Stimulated activated CD8-positive, alpha-beta memory T cell treated with anti-CD3 and anti-CD28 coated beads, Interleukin-7, amount 100 ng/mL, for 1 hour (primary cell): ENCODE measurements at regions not wholly inside any gene's neighbourhood (a gene's known extent, or its start where the extent isn't known, plus 50 kb on each side); places are given as distances from the start of the nearest gene placed in this dataset.
"Not testable (repeated sequence)": the region's sequence is repeated elsewhere in the genome, so short reads cannot be mapped to it uniquely, and the experiment has no call there.

Experiments used
- DNase-seq, 2 donors: peaks; one replicate each; pipeline ENCODE4 v3.0.0-alpha.2; 2020; ENCODE audit warnings: low read depth in 2 of 2

GRCh38 chr6:103356531-103356930, 1503.2 kb downstream of the HACE1 start:
- no peak for DNase-seq

GRCh38 chr6:103344554-103345163, 1515.1 kb downstream of the HACE1 start:
- no peak for DNase-seq

GRCh38 chr6:103335412-103335811, 1524.3 kb downstream of the HACE1 start:
- no peak for DNase-seq

- DNase-seq: no peak
Measured at GRCh38 chr6:103326760-103327757, 1532.7 kb downstream of the HACE1 start.

- no peak for DNase-seq
Measured at GRCh38 chr6:103313432-103313831, 1546.3 kb downstream of the HACE1 start.

- DNase-seq: not testable (repeated sequence)
Measured at GRCh38 chr6:103294376-103294775, 1565.3 kb downstream of the HACE1 start.

- DNase-seq: no peak
Measured at GRCh38 chr6:103284835-103285234, 1574.9 kb downstream of the HACE1 start.

- DNase-seq: no peak
Measured at GRCh38 chr6:103280417-103280816, 1579.3 kb downstream of the HACE1 start.

GRCh38 chr6:103277936-103278335, 1581.8 kb downstream of the HACE1 start:
- DNase-seq: no peak

GRCh38 chr6:103273048-103273447, 1586.7 kb downstream of the HACE1 start:
- DNase-seq: no peak

GRCh38 chr6:103269581-103269980, 1590.1 kb downstream of the HACE1 start:
- no peak for DNase-seq

- no peak for DNase-seq
Measured at GRCh38 chr6:103268335-103268734, 1591.4 kb downstream of the HACE1 start.

- DNase-seq: no peak
Measured at GRCh38 chr6:103264020-103264419, 1595.7 kb downstream of the HACE1 start.

- no peak for DNase-seq
Measured at GRCh38 chr6:103255132-103255531, 1604.6 kb downstream of the HACE1 start.

- DNase-seq: no peak
Measured at GRCh38 chr6:103236923-103237322, 1622.8 kb downstream of the HACE1 start.

GRCh38 chr6:103231181-103231580, 1628.5 kb downstream of the HACE1 start:
- no peak for DNase-seq

- no peak for DNase-seq
Measured at GRCh38 chr6:103215847-103216246, 1643.9 kb downstream of the HACE1 start.

- no peak for DNase-seq
Measured at GRCh38 chr6:103210686-103211085, 1649.0 kb downstream of the HACE1 start.

- no peak for DNase-seq
Measured at GRCh38 chr6:103198386-103198785, 1661.3 kb downstream of the HACE1 start.

GRCh38 chr6:103193413-103193812, 1666.3 kb downstream of the HACE1 start:
- DNase-seq: no peak

- no peak for DNase-seq
Measured at GRCh38 chr6:103191391-103192093, 1668.2 kb downstream of the HACE1 start.

GRCh38 chr6:103184776-103185175, 1674.9 kb downstream of the HACE1 start:
- no peak for DNase-seq
